H1 (cell line): ENCODE measurements at regions not wholly inside any gene's neighbourhood (a gene's known extent, or its start where the extent isn't known, plus 50 kb on each side); places are given as distances from the start of the nearest gene placed in this dataset.

Experiments
- SP1 ChIP-seq: IDR thresholded peaks from 2 replicates; pipeline ENCODE4 v1.6.1; 2011; ENCODE audit warnings: low read depth, low read length

GRCh38 chr4:58600290-58600689, 1490.1 kb upstream of the IGFBP7 start (continued):
- TF ChIP-seq SP1, result peak; percentile 69
- TF ChIP-seq, all 59 proteins: peak for 4
